Keratinocyte (primary cell): ENCODE measurements at regions not wholly inside any gene's neighbourhood (a gene's known extent, or its start where the extent isn't known, plus 50 kb on each side); places are given as distances from the start of the nearest gene placed in this dataset.

Source experiments
- CTCF ChIP-seq, 3 experiments: IDR thresholded peaks in 1 of 3; conservative IDR thresholded peaks in 1 of 3; optimal IDR thresholded peaks in 1 of 3; 2 replicates in 2 of 3; 3 replicates in 1 of 3; pipeline versions ENCODE3 to v1.5.1; 2011; ENCODE audit warnings: low read length in 3 of 3, mild to moderate bottlenecking in 3 of 3, moderate library complexity in 2 of 3, control low read depth in 1 of 3, inconsistent platforms in 1 of 3; ENCODE audit not compliant: insufficient read depth in 2 of 3; ENCODE audit errors: extremely low read depth in 1 of 3
- EZH2 ChIP-seq: IDR thresholded peaks from one replicate; pipeline ENCODE4 v1.6.1; 2012; ENCODE audit warnings: inconsistent platforms, mild to moderate bottlenecking, low read length, moderate library complexity

- TF ChIP-seq CTCF (optimal IDR thresholded peaks at IDR 0.05 in 1 of 3, IDR thresholded peaks at IDR 0.05 in 1 of 3, conservative IDR thresholded peaks at IDR 0.05 in 1 of 3; ENCODE audit: extremely low read depth in 1 of 3, insufficient read depth in 2 of 3, low read length in 3 of 3) (no peak), EZH2 (no peak)
These were observed 286.8 kb upstream of the DUSP10 start for GRCh38 chr1:222028676-222029075.
